DND-41 (cell line): ENCODE measurements at regions not wholly inside any gene's neighbourhood (a gene's known extent, or its start where the extent isn't known, plus 50 kb on each side); places are given as distances from the start of the nearest gene placed in this dataset.

Experiments
- CTCF ChIP-seq: IDR thresholded peaks from 2 replicates; pipeline ENCODE4 v1.5.1; 2012; ENCODE audit warnings: borderline replicate concordance, low read length, moderate library complexity, mild to moderate bottlenecking; ENCODE audit not compliant: poor library complexity, severe bottlenecking; ENCODE audit errors: extremely low read depth
- EZH2 ChIP-seq: IDR thresholded peaks from 3 replicates; pipeline ENCODE4 v1.6.1; 2012; ENCODE audit warnings: borderline replicate concordance, low read depth, mild to moderate bottlenecking, moderate library complexity, low read length, inconsistent platforms; ENCODE audit not compliant: severe bottlenecking

- TF ChIP-seq CTCF (no peak), EZH2 (no peak)
Measured at GRCh38 chr4:20043991-20044390, 207.7 kb upstream of the SLIT2 start.
